HEK293T (cell line): ENCODE measurements at regions not wholly inside any gene's neighbourhood (a gene's known extent, or its start where the extent isn't known, plus 50 kb on each side); places are given as distances from the start of the nearest gene placed in this dataset.

Experiments used
- ELF4 ChIP-seq: fragments of 450-650 bp; IDR thresholded peaks from 2 replicates; pipeline ENCODE4 v1.6.1; 2017; ENCODE audit warnings: antibody characterized with exemption
- FOXM1 ChIP-seq: fragments of 450-650 bp; IDR thresholded peaks from 2 replicates; pipeline ENCODE4 v1.6.1; 2017; ENCODE audit warnings: mild to moderate bottlenecking, borderline replicate concordance
- LEF1 ChIP-seq: fragments of 450-650 bp; IDR thresholded peaks from 2 replicates; pipeline ENCODE4 v1.6.1; 2017; ENCODE audit warnings: mild to moderate bottlenecking, borderline replicate concordance
- SP1 ChIP-seq: fragments of 450-650 bp; IDR thresholded peaks from 2 replicates; pipeline ENCODE4 v1.6.1; 2017

DNA sequence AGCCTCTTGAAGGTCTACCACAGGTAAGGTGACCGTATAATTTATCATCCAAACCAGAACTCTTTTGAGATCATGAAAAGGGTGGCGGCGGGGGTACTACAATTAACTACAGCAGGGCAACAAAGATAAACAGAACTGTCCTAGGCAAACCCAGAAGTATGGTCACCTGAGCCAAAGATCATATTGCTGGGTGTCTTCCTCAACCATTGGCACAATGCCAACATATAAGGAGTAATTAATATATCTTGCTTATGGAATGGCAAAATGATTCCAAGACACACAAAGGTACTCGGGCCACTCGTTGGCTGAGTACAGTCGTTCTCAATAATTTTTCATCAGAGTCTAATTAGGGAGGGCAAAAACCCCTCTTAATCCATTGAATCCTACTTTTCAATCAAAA, 273.3 kb downstream of the QDPR start:
- TF ChIP-seq ELF4 (no peak), LEF1 (no peak), FOXM1 (no peak), SP1 (no peak)
